PC-3 (cell line): ENCODE measurements at regions not wholly inside any gene's neighbourhood (a gene's known extent, or its start where the extent isn't known, plus 50 kb on each side); places are given as distances from the start of the nearest gene placed in this dataset.

ENCODE experiments used
- ATAC-seq: fragments of 200-7000 bp; cut with Tn5 transposase; 2 replicates; pipeline ENCODE4 v1.9.1; 2020; ENCODE audit warnings: mild to moderate bottlenecking, moderate library complexity
- BruUV-seq: library from RNA; stranded (reverse); fragments of 400-500 nt; replicated peaks from 2 replicates; lab custom pipeline; 2021; lab: Mats Ljungman, UMichigan
- CTCF ChIA-PET: fragments of 300-600 bp; sonication (Branson Sonifier 250); formaldehyde crosslinking; loops from one replicate; lab custom pipeline; 2022; ENCODE audit warnings: antibody characterized with exemption; lab: Charles Lee
- POLR2A ChIA-PET: fragments of 300-600 bp; sonication (Branson Sonifier 250); formaldehyde crosslinking; loops from one replicate; lab custom pipeline; 2022; ENCODE audit warnings: antibody characterized with exemption; ENCODE audit not compliant: unreplicated experiment; lab: Charles Lee
- DNase-seq: peaks from one replicate; pipeline ENCODE4 v3.0.0-alpha.2; 2015
- H2AFZ ChIP-seq: fragments of 300-600 bp; sonication (generic); 2 replicates; pipeline ENCODE4 v1.6.0; 2016; ENCODE audit warnings: antibody characterized with exemption, low read length
- H3F3A ChIP-seq: fragments of 300-600 bp; sonication (generic); one replicate; pipeline ENCODE4 v1.6.0; 2017; ENCODE audit warnings: antibody characterized with exemption, low read length, control low read depth, mild to moderate bottlenecking; ENCODE audit not compliant: unreplicated experiment
- H3K27ac ChIP-seq: fragments of 300-600 bp; sonication (generic); 2 replicates; pipeline ENCODE4 v1.5.1; 2016; ENCODE audit warnings: mild to moderate bottlenecking, low read length
- H3K27me3 ChIP-seq: fragments of 300-600 bp; sonication (generic); 2 replicates; pipeline ENCODE4 v1.6.1; 2016; ENCODE audit warnings: low read length, mixed read lengths
- H3K36me3 ChIP-seq: fragments of 300-600 bp; sonication (generic); 2 replicates; pipeline ENCODE4 v1.6.1; 2016; ENCODE audit warnings: low read depth, mixed run types, low read length, mixed read lengths
- H3K4me1 ChIP-seq: fragments of 300-600 bp; sonication (generic); 2 replicates; pipeline ENCODE4 v1.5.1; 2016; ENCODE audit warnings: low read length; ENCODE audit not compliant: insufficient read depth
- H3K4me2 ChIP-seq: fragments of 300-600 bp; sonication (generic); 2 replicates; pipeline ENCODE4 v1.6.0; 2016; ENCODE audit warnings: low read length
- H3K4me3 ChIP-seq: fragments of 300-600 bp; sonication (generic); 2 replicates; pipeline ENCODE4 v1.5.1; 2016; ENCODE audit warnings: mild to moderate bottlenecking, low read length, mixed read lengths
- H3K79me2 ChIP-seq: fragments of 300-600 bp; sonication (generic); 2 replicates; pipeline ENCODE4 v1.6.1; 2017; ENCODE audit warnings: low read length, mixed read lengths
- H3K9ac ChIP-seq: fragments of 300-600 bp; sonication (generic); 2 replicates; pipeline ENCODE4 v1.6.0; 2016; ENCODE audit warnings: mild to moderate bottlenecking, low read length
- H3K9me2 ChIP-seq: fragments of 300-600 bp; sonication (generic); replicated peaks from 2 replicates; pipeline ENCODE4 v1.6.1; 2016; ENCODE audit warnings: mixed run types, low read length, mixed read lengths
- H3K9me3 ChIP-seq: fragments of 300-600 bp; sonication (generic); 2 replicates; pipeline ENCODE4 v1.6.1; 2016; ENCODE audit warnings: low read length, mixed read lengths
- H4K20me1 ChIP-seq: fragments of 300-600 bp; sonication (generic); 2 replicates; pipeline ENCODE4 v1.6.1; 2016; ENCODE audit warnings: low read length, mixed read lengths
- CTCF ChIP-seq: fragments of 300-600 bp; sonication (generic); conservative IDR thresholded peaks from 2 replicates; pipeline ENCODE4 v1.5.1; 2017; ENCODE audit warnings: antibody characterized with exemption, low read depth, mild to moderate bottlenecking, low read length
- EZH2 ChIP-seq: fragments of 300-600 bp; sonication (generic); IDR thresholded peaks from one replicate; pipeline ENCODE4 v1.6.1; 2017; ENCODE audit warnings: antibody characterized with exemption, mild to moderate bottlenecking, low read length; ENCODE audit not compliant: unreplicated experiment
- EZH2phosphoT487 ChIP-seq: fragments of 300-600 bp; sonication (generic); IDR thresholded peaks from 2 replicates; pipeline ENCODE4 v1.6.1; 2018; ENCODE audit warnings: mild to moderate bottlenecking, antibody characterized with exemption, low read length, borderline replicate concordance
- intact Hi-C: fragments of 100-400 bp; cut with micrococcal nuclease; formaldehyde crosslinking; loops from 2 replicates; pipeline ENCODE4 v1.9.0; 2023

DNA sequence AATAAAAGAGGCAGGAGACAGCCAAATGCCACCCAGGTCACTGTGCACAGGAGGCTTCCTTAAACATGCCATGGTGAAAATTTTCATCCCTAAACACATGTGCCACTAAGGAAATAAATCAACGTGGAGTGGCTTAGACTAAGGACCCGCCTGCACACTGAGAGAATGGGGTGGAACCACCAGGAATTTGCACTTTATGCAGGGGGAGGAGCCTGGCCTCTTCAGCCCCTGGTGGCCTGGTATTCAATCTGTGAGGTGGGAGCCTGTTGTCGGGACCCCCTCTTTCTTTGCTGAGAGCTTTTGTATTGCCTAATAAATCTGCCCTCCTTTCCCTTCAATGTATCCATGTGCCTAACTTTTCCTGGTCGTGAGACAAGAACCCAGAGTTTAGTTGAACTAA is 204.6 kb upstream of the NRP1 start:
- Histone ChIP-seq H3K27me3 (no peaks in the 10 kb centered on the region), H3K9me3 (peaks cover 8% of the 10 kb centered on the region), H3F3A (peaks cover 6% of the 10 kb centered on the region), H2AFZ (no peak overlapping the region), H3K4me2 (no peak overlapping the region), H3K27ac (no peak overlapping the region), H3K4me3 (no peak overlapping the region), H4K20me1 (no peaks in the 10 kb centered on the region), H3K79me2 (no peaks in the 10 kb centered on the region), H3K9me2 (no peaks in the 10 kb centered on the region), H3K4me1 (peaks cover 20% of the 10 kb centered on the region), H3K9ac (no peak overlapping the region), H3K36me3 (no peaks in the 10 kb centered on the region)
- TF ChIP-seq EZH2phosphoT487 = no peak
- no peak for TF ChIP-seq CTCF
- no peak for TF ChIP-seq EZH2
- POLR2A ChIA-PET = interaction anchor here (0.5 kb wide), 1 partner anchor 162 kb away, joined by 4 read pairs; no protein-coding TSS in a partner anchor
- no peak for ATAC-seq
- intact Hi-C loops = no loop called here
- no peak for DNase-seq
- CTCF ChIA-PET = no interaction called here
- no TSS peak for BruUV-seq

DNA sequence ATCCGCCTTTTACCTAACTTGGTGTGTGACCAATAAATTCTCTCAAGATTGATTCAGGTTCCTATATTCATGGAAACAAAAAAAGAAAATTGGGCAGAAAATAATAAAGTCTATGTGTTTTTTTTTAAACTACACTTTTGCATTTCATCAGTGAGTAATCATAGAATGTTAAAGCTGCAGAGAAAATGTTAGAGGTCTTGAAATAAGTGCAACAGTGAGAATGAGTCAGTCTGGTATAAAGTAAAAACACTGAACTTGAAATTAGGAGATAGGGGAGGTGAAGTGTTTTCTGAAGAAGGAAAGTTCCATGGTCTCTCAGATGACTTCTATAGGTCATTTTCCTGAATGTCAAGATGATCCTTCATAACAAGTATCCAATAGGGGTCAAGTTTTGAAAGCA is 202.6 kb upstream of the NRP1 start:
- Histone ChIP-seq H4K20me1 (no peaks in the 10 kb centered on the region), H3K9me3 (no peaks in the 10 kb centered on the region), H3K9ac (no peak overlapping the region), H3K4me1 (peaks cover 3% of the 10 kb centered on the region), H3K4me2 (no peak overlapping the region), H3K79me2 (no peaks in the 10 kb centered on the region), H3K36me3 (no peaks in the 10 kb centered on the region), H3K9me2 (no peaks in the 10 kb centered on the region), H3K27ac (no peak overlapping the region), H3K27me3 (no peaks in the 10 kb centered on the region), H3K4me3 (no peak overlapping the region), H3F3A (no peaks in the 10 kb centered on the region), H2AFZ (no peak overlapping the region)
- DNase-seq = no peak
- TF ChIP-seq CTCF = no peak
- no peak for TF ChIP-seq EZH2
- TF ChIP-seq EZH2phosphoT487 = no peak
- intact Hi-C loops = no loop called here
- ATAC-seq = no peak
- POLR2A ChIA-PET = no interaction called here
- CTCF ChIA-PET = no interaction called here
- BruUV-seq = no TSS peak

GRCh38 chr10:33536508-33536907 is 202.0 kb upstream of the NRP1 start:
- H3K9ac ChIP-seq = no peak overlapping the region
- no peaks in the 10 kb centered on the region for H3K27me3 ChIP-seq
- no peaks in the 10 kb centered on the region for H3K4me1 ChIP-seq
- TF ChIP-seq EZH2 = no peak
- no peak for TF ChIP-seq CTCF
- no peak for TF ChIP-seq EZH2phosphoT487
- H3K36me3 ChIP-seq = no peaks in the 10 kb centered on the region
- H3K9me2 ChIP-seq = no peaks in the 10 kb centered on the region
- no peaks in the 10 kb centered on the region for H4K20me1 ChIP-seq
- ChIA-PET POLR2A (interaction anchor here (0.6 kb wide), 1 partner anchor 15 kb away, joined by 3 read pairs; no protein-coding TSS in a partner anchor), CTCF (no interaction called here)
- H2AFZ ChIP-seq = no peak overlapping the region
- no peaks in the 10 kb centered on the region for H3F3A ChIP-seq
- no peak overlapping the region for H3K27ac ChIP-seq
- H3K4me3 ChIP-seq = no peak overlapping the region
- H3K4me2 ChIP-seq = no peak overlapping the region
- DNase-seq (no peak), ATAC-seq (no peak)
- BruUV-seq = no TSS peak
- H3K9me3 ChIP-seq = no peaks in the 10 kb centered on the region
- intact Hi-C loops = no loop called here
- no peaks in the 10 kb centered on the region for H3K79me2 ChIP-seq
